ENCODE measurements at regions not wholly inside any gene's neighbourhood (a gene's known extent, or its start where the extent isn't known, plus 50 kb on each side); places are given as distances from the start of the nearest gene placed in this dataset.

DNA sequence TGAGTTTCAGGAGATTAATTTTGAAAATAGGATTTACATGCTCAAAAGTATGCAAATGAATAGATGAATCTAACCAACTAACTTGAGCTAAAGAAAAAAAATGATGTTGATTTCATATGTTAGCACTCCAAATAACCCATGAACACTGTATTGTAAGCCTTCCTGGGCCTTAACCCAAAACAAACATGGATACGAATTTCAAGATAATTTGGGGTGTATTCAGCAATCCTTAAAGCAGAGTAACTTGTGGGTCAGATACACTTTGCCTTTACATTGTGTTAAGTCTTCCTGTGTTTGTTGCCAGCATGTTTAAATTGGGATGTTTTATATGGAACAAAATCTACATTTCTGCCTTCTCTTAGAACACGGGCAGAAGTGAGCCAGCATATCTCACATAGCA lies 124.2 kb upstream of the WDR11 start:
- TF ChIP-seq CTCF (IDR thresholded peaks at IDR 0.05) (no peak), POLR2A (IDR thresholded peaks at IDR 0.05) (no peak), EP300 (IDR thresholded peaks at IDR 0.05; ENCODE audit: low read depth) (no peak), POLR2AphosphoS5 (IDR thresholded peaks at IDR 0.05) (no peak)
